ENCODE measurements at regions not wholly inside any gene's neighbourhood (a gene's known extent, or its start where the extent isn't known, plus 50 kb on each side); places are given as distances from the start of the nearest gene placed in this dataset.

DNA sequence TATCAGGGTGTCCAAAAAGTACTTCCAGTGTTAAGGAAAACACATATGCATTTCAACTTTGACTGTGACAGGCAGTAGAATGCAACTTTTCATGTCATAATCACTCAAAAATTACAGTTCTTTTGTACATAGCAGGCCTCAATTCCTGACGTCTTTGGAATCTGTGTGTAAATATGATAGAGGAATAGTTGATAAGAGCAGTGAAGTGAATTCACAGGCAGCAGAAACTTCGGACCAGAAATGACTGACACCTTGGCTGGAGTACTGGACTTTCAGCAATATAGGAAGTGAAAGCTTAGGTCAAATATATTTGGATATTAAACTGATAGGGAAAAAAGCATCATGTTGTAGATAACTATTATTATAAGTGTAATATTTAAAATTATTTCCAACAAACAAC lies 1741.2 kb upstream of the PCDH20 start:
- BruUV-seq (replicated peaks) = no TSS peak
- ChIA-PET POLR2A (no interaction called here), CTCF (no interaction called here)
- H2AFZ ChIP-seq (ENCODE audit: low read depth, low read length) = no peak overlapping the region
- H3K9ac ChIP-seq (replicated peaks; ENCODE audit: extremely low read depth, insufficient read depth, low read length) = no peak overlapping the region
- no peaks in the 10 kb centered on the region for H3K9me3 ChIP-seq (replicated peaks; ENCODE audit: control insufficient read depth, insufficient read depth, low read length)
- no peaks in the 10 kb centered on the region for H3K36me3 ChIP-seq (ENCODE audit: control insufficient read depth in 2 of 2, extremely low read depth in 1 of 2, insufficient read depth in 2 of 2, low read length in 2 of 2)
- intact Hi-C loops (cut with micrococcal nuclease) = no loop called here
- H3K4me2 ChIP-seq (ENCODE audit: insufficient read depth, low read length) = no peak overlapping the region
- no peak overlapping the region for H3K4me3 ChIP-seq (replicated peaks in 1 of 3; ENCODE audit: insufficient read depth in 1 of 3, low read depth in 1 of 3, low read length in 3 of 3)
- H3K27me3 ChIP-seq (ENCODE audit: control insufficient read depth in 2 of 2, insufficient read depth in 2 of 2, low read length in 2 of 2) = no peaks in the 10 kb centered on the region
- FAIRE-seq (no peak), DNase-seq (ENCODE audit: low read depth, low spot score) (no peak)
- no peaks in the 10 kb centered on the region for H3K4me1 ChIP-seq (ENCODE audit: control insufficient read depth, extremely low read depth, insufficient read depth, low read length)
- H3K27ac ChIP-seq (ENCODE audit: insufficient read depth, low read depth, low read length) = no peak overlapping the region
- TF ChIP-seq, protein P1, sequence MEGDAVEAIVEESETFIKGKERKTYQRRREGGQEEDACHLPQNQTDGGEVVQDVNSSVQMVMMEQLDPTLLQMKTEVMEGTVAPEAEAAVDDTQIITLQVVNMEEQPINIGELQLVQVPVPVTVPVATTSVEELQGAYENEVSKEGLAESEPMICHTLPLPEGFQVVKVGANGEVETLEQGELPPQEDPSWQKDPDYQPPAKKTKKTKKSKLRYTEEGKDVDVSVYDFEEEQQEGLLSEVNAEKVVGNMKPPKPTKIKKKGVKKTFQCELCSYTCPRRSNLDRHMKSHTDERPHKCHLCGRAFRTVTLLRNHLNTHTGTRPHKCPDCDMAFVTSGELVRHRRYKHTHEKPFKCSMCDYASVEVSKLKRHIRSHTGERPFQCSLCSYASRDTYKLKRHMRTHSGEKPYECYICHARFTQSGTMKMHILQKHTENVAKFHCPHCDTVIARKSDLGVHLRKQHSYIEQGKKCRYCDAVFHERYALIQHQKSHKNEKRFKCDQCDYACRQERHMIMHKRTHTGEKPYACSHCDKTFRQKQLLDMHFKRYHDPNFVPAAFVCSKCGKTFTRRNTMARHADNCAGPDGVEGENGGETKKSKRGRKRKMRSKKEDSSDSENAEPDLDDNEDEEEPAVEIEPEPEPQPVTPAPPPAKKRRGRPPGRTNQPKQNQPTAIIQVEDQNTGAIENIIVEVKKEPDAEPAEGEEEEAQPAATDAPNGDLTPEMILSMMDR (IDR thresholded peaks at IDR 0.05; ENCODE audit: extremely low read depth in 1 of 2, insufficient read depth in 1 of 2, low read depth in 1 of 2, low read length in 2 of 2) = no peak
- no peaks in the 10 kb centered on the region for H4K20me1 ChIP-seq (replicated peaks; ENCODE audit: control insufficient read depth, extremely low read depth, insufficient read depth, low read length)
- dilution Hi-C loops (cut with MboI; ENCODE audit: extremely low pct_ligation_motif_present, low sequenced_read_pairs) = no loop called here
- H3K79me2 ChIP-seq (ENCODE audit: control insufficient read depth, insufficient read depth, low read length) = no peaks in the 10 kb centered on the region
- no peaks in the 10 kb centered on the region for H3K9me1 ChIP-seq (replicated peaks; ENCODE audit: control insufficient read depth, extremely low read depth, insufficient read depth, low read length)

DNA sequence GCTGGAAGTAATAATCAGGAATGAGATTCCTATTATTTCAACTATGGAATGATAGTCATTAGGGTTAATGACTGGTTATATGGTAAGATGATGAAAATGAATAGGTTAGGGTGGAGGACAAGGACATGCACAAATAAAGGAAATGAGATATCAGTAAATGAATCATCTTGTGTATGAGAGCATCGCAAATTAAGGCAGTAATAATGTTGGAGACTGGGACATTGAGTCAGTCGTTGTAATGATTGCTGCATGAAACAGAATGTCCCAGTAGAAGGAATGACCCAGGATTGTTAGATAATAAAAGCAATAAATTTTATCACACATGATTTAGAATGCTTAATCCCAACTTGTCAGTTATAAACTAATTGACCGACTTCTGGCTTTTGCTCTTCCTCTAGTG lies 1733.7 kb upstream of the PCDH20 start:
- TF ChIP-seq EZH2 (IDR thresholded peaks at IDR 0.05; ENCODE audit: borderline replicate concordance, low read depth, low read length, severe bottlenecking) = no peak
- TF ChIP-seq GATA2 (IDR thresholded peaks at IDR 0.05; ENCODE audit: insufficient read depth, insufficient read length, low read depth, low read length) = no peak
- TF ChIP-seq FOS (IDR thresholded peaks at IDR 0.05; ENCODE audit: borderline replicate concordance, insufficient read depth, low read length) = no peak
- no peak for TF ChIP-seq POLR2AphosphoS5 (IDR thresholded peaks at IDR 0.05; ENCODE audit: insufficient read depth, low read depth, low read length)
- TF ChIP-seq, protein P1 (IDR thresholded peaks at IDR 0.05; ENCODE audit: extremely low read depth in 1 of 2, insufficient read depth in 1 of 2, low read depth in 1 of 2, low read length in 2 of 2) = no peak
- no peak for TF ChIP-seq JUN (IDR thresholded peaks at IDR 0.05; ENCODE audit: borderline replicate concordance, insufficient read depth, insufficient read length, low read depth)
- TF ChIP-seq, protein P2, sequence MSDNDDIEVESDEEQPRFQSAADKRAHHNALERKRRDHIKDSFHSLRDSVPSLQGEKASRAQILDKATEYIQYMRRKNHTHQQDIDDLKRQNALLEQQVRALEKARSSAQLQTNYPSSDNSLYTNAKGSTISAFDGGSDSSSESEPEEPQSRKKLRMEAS (IDR thresholded peaks at IDR 0.05; ENCODE audit: insufficient read depth, insufficient read length) = no peak
- no peak for TF ChIP-seq POLR2A (IDR thresholded peaks at IDR 0.05; ENCODE audit: low read depth, low read length)
- TF ChIP-seq MYC (IDR thresholded peaks at IDR 0.05; ENCODE audit: low read depth, low read length) = no peak
- Histone ChIP-seq H3K4me1 (ENCODE audit: control insufficient read depth, extremely low read depth, insufficient read depth, low read length) (no peaks in the 10 kb centered on the region), H3K79me2 (ENCODE audit: control insufficient read depth, insufficient read depth, low read length) (no peaks in the 10 kb centered on the region), H3K4me2 (ENCODE audit: insufficient read depth, low read length) (no peak overlapping the region), H3K27me3 (ENCODE audit: control insufficient read depth in 2 of 2, insufficient read depth in 2 of 2, low read length in 2 of 2) (no peaks in the 10 kb centered on the region), H3K27ac (ENCODE audit: insufficient read depth, low read depth, low read length) (no peak overlapping the region), H3K9ac (replicated peaks; ENCODE audit: extremely low read depth, insufficient read depth, low read length) (no peak overlapping the region), H3K36me3 (ENCODE audit: control insufficient read depth in 2 of 2, extremely low read depth in 1 of 2, insufficient read depth in 2 of 2, low read length in 2 of 2) (no peaks in the 10 kb centered on the region), H3K9me1 (replicated peaks; ENCODE audit: control insufficient read depth, extremely low read depth, insufficient read depth, low read length) (no peaks in the 10 kb centered on the region), H2AFZ (ENCODE audit: low read depth, low read length) (no peak overlapping the region), H4K20me1 (replicated peaks; ENCODE audit: control insufficient read depth, extremely low read depth, insufficient read depth, low read length) (no peaks in the 10 kb centered on the region), H3K9me3 (replicated peaks; ENCODE audit: control insufficient read depth, insufficient read depth, low read length) (no peaks in the 10 kb centered on the region), H3K4me3 (replicated peaks in 1 of 3; ENCODE audit: insufficient read depth in 1 of 3, low read depth in 1 of 3, low read length in 3 of 3) (no peak overlapping the region)
- POLR2A ChIA-PET = no interaction called here
- CTCF ChIA-PET = no interaction called here
- no TSS peak for BruUV-seq (replicated peaks)
- no peak for FAIRE-seq
- intact Hi-C loops (cut with micrococcal nuclease) (no loop called here), dilution Hi-C loops (cut with MboI; ENCODE audit: extremely low pct_ligation_motif_present, low sequenced_read_pairs) (no loop called here)
- no peak for DNase-seq (ENCODE audit: low read depth, low spot score)

All from endothelial cell of umbilical vein (primary cell).